NT2/D1 (cell line): ENCODE measurements at regions not wholly inside any gene's neighbourhood (a gene's known extent, or its start where the extent isn't known, plus 50 kb on each side); places are given as distances from the start of the nearest gene placed in this dataset.

Source experiments
- DNase-seq: peaks from one replicate; pipeline ENCODE4 v3.0.0-alpha.2; 2011; ENCODE audit warnings: low read depth, low spot score
- H3K27me3 ChIP-seq: 2 replicates; pipeline ENCODE4 v1.6.0; 2011; ENCODE audit warnings: mild to moderate bottlenecking; ENCODE audit not compliant: insufficient read length, insufficient read depth
- H3K36me3 ChIP-seq: 2 replicates; pipeline ENCODE4 v1.6.1; 2011; ENCODE audit warnings: mild to moderate bottlenecking, low read length, mixed read lengths; ENCODE audit not compliant: insufficient read depth, insufficient read length
- H3K4me1 ChIP-seq: 2 replicates; pipeline ENCODE4 v1.5.1; 2011; ENCODE audit not compliant: insufficient read depth, insufficient read length
- H3K4me3 ChIP-seq: 2 replicates; pipeline ENCODE4 v1.5.1; 2011; ENCODE audit warnings: low read depth; ENCODE audit not compliant: insufficient read length
- H3K9ac ChIP-seq: 2 replicates; pipeline ENCODE4 v1.6.0; 2011; ENCODE audit warnings: low read depth; ENCODE audit not compliant: insufficient read length
- H3K9me3 ChIP-seq: 2 replicates; pipeline ENCODE4 v1.5.1; 2011; ENCODE audit warnings: mild to moderate bottlenecking, low read length; ENCODE audit not compliant: insufficient read depth
- SUZ12 ChIP-seq: IDR thresholded peaks from 2 replicates; pipeline ENCODE4 v1.6.1; 2011; ENCODE audit not compliant: insufficient read length, insufficient read depth; ENCODE audit errors: extremely low read depth
- YY1 ChIP-seq: IDR thresholded peaks from 2 replicates; pipeline ENCODE4 v1.6.1; 2011; ENCODE audit not compliant: insufficient read length, insufficient read depth
- ZNF274 ChIP-seq: IDR thresholded peaks from 2 replicates; pipeline ENCODE4 v1.6.1; 2011; ENCODE audit warnings: mild to moderate bottlenecking, low read depth, low read length

- Histone ChIP-seq H3K4me3 (no peak overlapping the region), H3K4me1 (peaks cover 30% of the 10 kb centered on the region), H3K36me3 (no peaks in the 10 kb centered on the region), H3K27me3 (peaks cover 25% of the 10 kb centered on the region), H3K9ac (no peak overlapping the region), H3K9me3 (no peaks in the 10 kb centered on the region)
- no peak for DNase-seq
- TF ChIP-seq YY1 (no peak), SUZ12 (no peak), ZNF274 (no peak)
Observed at GRCh38 chr21:38909929-38910328, 104.2 kb downstream of the ETS2 start.

- H3K9me3 ChIP-seq: no peaks in the 10 kb centered on the region
Observed at GRCh38 chr21:38909109-38909508, 103.4 kb downstream of the ETS2 start.

GRCh38 chr21:38908537-38908936, 102.8 kb downstream of the ETS2 start:
- Histone ChIP-seq H3K9ac (no peak overlapping the region), H3K4me3 (no peak overlapping the region), H3K27me3 (peaks cover 22% of the 10 kb centered on the region), H3K4me1 (peaks cover 20% of the 10 kb centered on the region), H3K36me3 (no peaks in the 10 kb centered on the region), H3K9me3 (no peaks in the 10 kb centered on the region)
- TF ChIP-seq ZNF274 (no peak), YY1 (no peak), SUZ12 (no peak)
- DNase-seq: no peak

More at GRCh38 chr21:38909109-38909508, 103.4 kb downstream of the ETS2 start:
- TF ChIP-seq SUZ12 (no peak), YY1 (no peak), ZNF274 (no peak)
- no peak overlapping the region for H3K4me3 ChIP-seq
- no peak for DNase-seq
- H3K36me3 ChIP-seq: no peaks in the 10 kb centered on the region
- H3K9ac ChIP-seq: no peak overlapping the region
- H3K4me1 ChIP-seq: peaks cover 23% of the 10 kb centered on the region
- H3K27me3 ChIP-seq: peaks cover 25% of the 10 kb centered on the region

GRCh38 chr21:38905752-38906151, 100.0 kb downstream of the ETS2 start:
- Histone ChIP-seq H3K4me3 (no peak overlapping the region), H3K27me3 (no peaks in the 10 kb centered on the region), H3K9ac (no peak overlapping the region), H3K4me1 (peaks cover 16% of the 10 kb centered on the region), H3K9me3 (no peaks in the 10 kb centered on the region; the same call in 1 of the 2 replicates), H3K36me3 (no peaks in the 10 kb centered on the region)
- no peak for DNase-seq
- no peak for TF ChIP-seq YY1
- TF ChIP-seq ZNF274: no peak
- TF ChIP-seq SUZ12: no peak

- TF ChIP-seq SUZ12 (no peak), YY1 (no peak), ZNF274 (no peak)
- no peak for DNase-seq
- peaks cover 13% of the 10 kb centered on the region for H3K4me1 ChIP-seq
Observed at GRCh38 chr21:38905328-38905727, 99.6 kb downstream of the ETS2 start.

GRCh38 chr21:38903690-38904139, 98.0 kb downstream of the ETS2 start:
- DNase-seq: no peak
- Histone ChIP-seq H3K27me3 (no peaks in the 10 kb centered on the region), H3K4me3 (no peak overlapping the region), H3K9ac (no peak overlapping the region), H3K4me1 (peaks cover 6% of the 10 kb centered on the region), H3K36me3 (no peaks in the 10 kb centered on the region), H3K9me3 (no peaks in the 10 kb centered on the region; the same call in 1 of the 2 replicates)
- no peak for TF ChIP-seq ZNF274
- no peak for TF ChIP-seq SUZ12
- no peak for TF ChIP-seq YY1

More at GRCh38 chr21:38905328-38905727, 99.6 kb downstream of the ETS2 start:
- Histone ChIP-seq H3K4me3 (no peak overlapping the region), H3K27me3 (no peaks in the 10 kb centered on the region), H3K9me3 (no peaks in the 10 kb centered on the region; the same call in 1 of the 2 replicates), H3K36me3 (no peaks in the 10 kb centered on the region), H3K9ac (no peak overlapping the region)

- Histone ChIP-seq H3K9me3 (no peaks in the 10 kb centered on the region; the same call in 1 of the 2 replicates), H3K9ac (no peak overlapping the region), H3K4me1 (peaks cover 6% of the 10 kb centered on the region), H3K4me3 (no peak overlapping the region), H3K27me3 (no peaks in the 10 kb centered on the region), H3K36me3 (no peaks in the 10 kb centered on the region)
- TF ChIP-seq YY1 (no peak), SUZ12 (no peak), ZNF274 (no peak)
- DNase-seq: no peak
Observed at GRCh38 chr21:38902608-38903445, 97.1 kb downstream of the ETS2 start.
